ENCODE measurements at regions not wholly inside any gene's neighbourhood (a gene's known extent, or its start where the extent isn't known, plus 50 kb on each side); places are given as distances from the start of the nearest gene placed in this dataset.

- FAIRE-seq (no peak), DNase-seq (ENCODE audit: low read depth) (no peak)
- no peaks in the 10 kb centered on the region for H3K27me3 ChIP-seq (ENCODE audit: control insufficient read depth, insufficient read depth, low read length)
These were observed 1485.7 kb downstream of the BRD1 start for GRCh38 chr22:48342016-48342415.

GRCh38 chr22:48340727-48341709, 1486.7 kb downstream of the BRD1 start:
- Histone ChIP-seq H3K36me3 (ENCODE audit: control insufficient read depth, insufficient read depth, low read length) (no peaks in the 10 kb centered on the region), H3K27me3 (ENCODE audit: control insufficient read depth, insufficient read depth, low read length) (no peaks in the 10 kb centered on the region), H3K4me3 (ENCODE audit: low read depth, low read length) (no peak overlapping the region)
- DNase-seq (ENCODE audit: low read depth), result no peak
- no peak for TF ChIP-seq CTCF (IDR thresholded peaks at IDR 0.05; ENCODE audit: insufficient read depth, low read length, severe bottlenecking)
- FAIRE-seq, result no peak

More at GRCh38 chr22:48342016-48342415, 1485.7 kb downstream of the BRD1 start:
- H3K4me3 ChIP-seq (ENCODE audit: low read depth, low read length), result no peak overlapping the region
- TF ChIP-seq CTCF (IDR thresholded peaks at IDR 0.05; ENCODE audit: insufficient read depth, low read length, severe bottlenecking), result no peak
- no peaks in the 10 kb centered on the region for H3K36me3 ChIP-seq (ENCODE audit: control insufficient read depth, insufficient read depth, low read length)

DNA sequence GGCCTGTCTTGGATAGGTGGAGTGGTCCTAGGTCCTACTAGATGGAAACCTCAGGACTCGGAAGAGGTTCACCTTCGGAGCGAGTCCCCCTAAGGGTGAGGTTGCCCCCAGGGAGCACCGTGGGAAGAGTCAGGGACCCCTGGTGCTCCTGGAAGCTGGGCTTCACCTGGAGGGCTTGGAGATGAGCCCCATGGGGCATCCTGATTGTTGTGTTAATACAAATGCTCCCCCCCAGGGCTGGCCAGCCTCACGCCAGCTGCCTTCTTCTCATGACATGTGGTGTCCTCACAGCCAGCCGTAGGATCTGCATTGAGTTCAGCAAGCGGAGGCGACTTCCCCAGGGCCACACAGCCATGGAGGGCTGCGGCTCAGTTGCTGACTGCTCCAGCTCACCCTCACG, 1487.5 kb downstream of the BRD1 start:
- no peak for TF ChIP-seq CTCF (IDR thresholded peaks at IDR 0.05; ENCODE audit: insufficient read depth, low read length, severe bottlenecking)
- DNase-seq (ENCODE audit: low read depth), result no peak
- no peak for FAIRE-seq
- Histone ChIP-seq H3K27me3 (ENCODE audit: control insufficient read depth, insufficient read depth, low read length) (no peaks in the 10 kb centered on the region), H3K4me3 (ENCODE audit: low read depth, low read length) (no peak overlapping the region), H3K36me3 (ENCODE audit: control insufficient read depth, insufficient read depth, low read length) (no peaks in the 10 kb centered on the region)

DNA sequence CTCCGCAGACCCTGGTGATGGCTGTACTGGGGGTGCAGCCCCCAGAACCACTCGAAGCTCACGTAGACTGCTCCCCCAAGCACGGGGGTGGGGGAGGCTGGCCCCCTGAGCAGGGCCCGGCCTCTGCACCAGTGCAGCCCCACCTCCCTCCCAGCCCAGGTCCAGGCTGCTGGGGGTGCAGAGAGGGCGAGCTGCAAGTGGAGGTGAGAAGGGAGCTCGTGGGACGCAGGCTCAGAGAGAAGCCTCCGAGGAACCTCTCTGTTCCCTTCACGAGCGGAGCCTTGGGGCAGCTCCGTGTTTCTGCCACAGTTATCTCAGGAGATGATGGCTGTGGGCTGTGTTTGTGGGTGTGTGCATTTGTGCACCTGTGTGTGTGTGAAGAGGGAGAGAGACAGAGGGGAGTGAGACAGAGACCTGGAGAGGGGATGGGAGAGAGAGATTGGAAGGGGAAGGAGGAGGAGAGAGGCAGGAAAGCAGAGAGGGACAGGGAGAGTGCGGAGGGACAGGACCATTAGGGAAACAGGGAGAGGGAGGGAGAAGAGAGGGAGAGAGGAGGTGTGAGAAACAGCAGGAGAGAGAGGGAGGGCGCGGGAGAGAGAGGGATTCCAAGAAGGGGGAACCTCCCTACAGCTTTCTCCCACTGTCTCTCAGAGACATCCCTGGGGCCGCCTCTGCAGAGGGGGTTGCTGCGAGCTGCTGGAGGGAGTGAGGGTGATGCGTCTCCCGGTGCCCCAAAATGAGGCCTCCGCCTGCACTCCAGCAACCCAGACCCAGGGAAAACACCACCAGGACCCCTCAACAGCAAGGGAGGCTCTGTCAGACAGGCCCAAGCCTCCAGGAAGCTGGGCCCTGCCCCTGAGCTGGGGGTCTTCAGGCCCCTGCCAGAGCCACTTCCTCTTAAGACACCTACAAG, 1488.6 kb downstream of the BRD1 start:
- no peak for TF ChIP-seq CTCF (IDR thresholded peaks at IDR 0.05; ENCODE audit: insufficient read depth, low read length, severe bottlenecking)
- DNase-seq (ENCODE audit: low read depth) (no peak), FAIRE-seq (no peak)
- Histone ChIP-seq H3K27me3 (ENCODE audit: control insufficient read depth, insufficient read depth, low read length) (no peaks in the 10 kb centered on the region), H3K4me3 (ENCODE audit: low read depth, low read length) (no peak overlapping the region), H3K36me3 (ENCODE audit: control insufficient read depth, insufficient read depth, low read length) (no peaks in the 10 kb centered on the region)

- FAIRE-seq (peak; percentile 76), DNase-seq (ENCODE audit: low read depth) (no peak)
- H3K4me3 ChIP-seq (ENCODE audit: low read depth, low read length), result no peak overlapping the region
- no peak for TF ChIP-seq CTCF (IDR thresholded peaks at IDR 0.05; ENCODE audit: insufficient read depth, low read length, severe bottlenecking)
- no peaks in the 10 kb centered on the region for H3K27me3 ChIP-seq (ENCODE audit: control insufficient read depth, insufficient read depth, low read length)
- H3K36me3 ChIP-seq (ENCODE audit: control insufficient read depth, insufficient read depth, low read length), result no peaks in the 10 kb centered on the region
These were observed 1489.5 kb downstream of the BRD1 start for GRCh38 chr22:48337957-48338792.

All from bronchial epithelial cell (primary cell).